Epithelial cell of esophagus (primary cell): ENCODE measurements at regions not wholly inside any gene's neighbourhood (a gene's known extent, or its start where the extent isn't known, plus 50 kb on each side); places are given as distances from the start of the nearest gene placed in this dataset.
"Not testable (repeated sequence)": the region's sequence is repeated elsewhere in the genome, so short reads cannot be mapped to it uniquely, and the experiment has no call there.

Experiments
- DNase-seq: peaks from one replicate; pipeline ENCODE4 v3.0.0; 2010; ENCODE audit warnings: low read depth
- H3K4me3 ChIP-seq: 2 replicates; pipeline ENCODE4 v1.5.1; 2011; ENCODE audit warnings: mild to moderate bottlenecking, low read length, control low read depth
- TF ChIP-seq, protein P1 (sequence below): IDR thresholded peaks from 2 replicates; pipeline ENCODE4 v1.5.1; 2011; ENCODE audit warnings: low read depth, mild to moderate bottlenecking, low read length, control low read depth, inconsistent platforms; ENCODE audit not compliant: insufficient read depth; ENCODE audit errors: missing control alignments

DNA sequence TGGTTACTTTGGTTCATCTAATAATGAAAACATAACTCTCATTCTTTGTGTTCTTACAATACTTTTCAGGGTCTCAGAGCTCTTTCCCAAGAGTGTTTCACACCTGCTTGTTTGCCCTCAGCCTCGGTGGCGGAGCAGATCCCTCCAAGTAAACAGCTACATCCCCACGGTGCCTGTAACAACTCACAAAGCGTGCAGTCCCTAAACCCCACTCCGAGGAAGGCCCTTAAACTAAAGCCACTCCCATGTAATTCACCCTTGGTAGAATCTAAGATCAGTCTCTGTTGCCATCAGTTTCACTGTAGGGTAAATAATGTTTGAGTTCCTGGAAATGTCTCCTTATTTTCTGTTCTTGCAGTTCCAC, 101.1 kb downstream of the TFAP2A start:
- DNase-seq, result no peak
- no peak overlapping the region for H3K4me3 ChIP-seq
- TF ChIP-seq, protein P1, sequence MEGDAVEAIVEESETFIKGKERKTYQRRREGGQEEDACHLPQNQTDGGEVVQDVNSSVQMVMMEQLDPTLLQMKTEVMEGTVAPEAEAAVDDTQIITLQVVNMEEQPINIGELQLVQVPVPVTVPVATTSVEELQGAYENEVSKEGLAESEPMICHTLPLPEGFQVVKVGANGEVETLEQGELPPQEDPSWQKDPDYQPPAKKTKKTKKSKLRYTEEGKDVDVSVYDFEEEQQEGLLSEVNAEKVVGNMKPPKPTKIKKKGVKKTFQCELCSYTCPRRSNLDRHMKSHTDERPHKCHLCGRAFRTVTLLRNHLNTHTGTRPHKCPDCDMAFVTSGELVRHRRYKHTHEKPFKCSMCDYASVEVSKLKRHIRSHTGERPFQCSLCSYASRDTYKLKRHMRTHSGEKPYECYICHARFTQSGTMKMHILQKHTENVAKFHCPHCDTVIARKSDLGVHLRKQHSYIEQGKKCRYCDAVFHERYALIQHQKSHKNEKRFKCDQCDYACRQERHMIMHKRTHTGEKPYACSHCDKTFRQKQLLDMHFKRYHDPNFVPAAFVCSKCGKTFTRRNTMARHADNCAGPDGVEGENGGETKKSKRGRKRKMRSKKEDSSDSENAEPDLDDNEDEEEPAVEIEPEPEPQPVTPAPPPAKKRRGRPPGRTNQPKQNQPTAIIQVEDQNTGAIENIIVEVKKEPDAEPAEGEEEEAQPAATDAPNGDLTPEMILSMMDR, result no peak

DNA sequence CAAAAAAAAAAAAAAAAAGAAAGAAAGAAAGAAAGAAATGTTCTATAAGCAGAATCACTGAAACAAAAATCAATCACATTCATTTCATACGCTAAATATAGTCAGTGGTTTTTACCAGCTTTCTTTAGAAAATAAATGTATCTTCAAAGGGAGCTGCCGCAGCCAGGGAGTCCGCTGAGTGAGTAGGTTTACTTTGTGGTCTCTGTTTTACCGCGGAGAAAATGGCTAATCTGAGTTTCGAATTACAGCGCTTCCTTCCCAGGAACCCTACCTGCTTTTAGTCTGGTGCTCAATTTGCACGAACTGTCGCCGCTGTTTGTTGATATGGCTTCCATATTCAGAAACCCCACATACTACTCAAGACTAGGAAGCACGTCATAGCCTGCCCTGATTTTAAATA, 102.4 kb downstream of the TFAP2A start:
- no peak overlapping the region for H3K4me3 ChIP-seq
- DNase-seq, result no peak
- TF ChIP-seq, protein P1, result no peak

DNA sequence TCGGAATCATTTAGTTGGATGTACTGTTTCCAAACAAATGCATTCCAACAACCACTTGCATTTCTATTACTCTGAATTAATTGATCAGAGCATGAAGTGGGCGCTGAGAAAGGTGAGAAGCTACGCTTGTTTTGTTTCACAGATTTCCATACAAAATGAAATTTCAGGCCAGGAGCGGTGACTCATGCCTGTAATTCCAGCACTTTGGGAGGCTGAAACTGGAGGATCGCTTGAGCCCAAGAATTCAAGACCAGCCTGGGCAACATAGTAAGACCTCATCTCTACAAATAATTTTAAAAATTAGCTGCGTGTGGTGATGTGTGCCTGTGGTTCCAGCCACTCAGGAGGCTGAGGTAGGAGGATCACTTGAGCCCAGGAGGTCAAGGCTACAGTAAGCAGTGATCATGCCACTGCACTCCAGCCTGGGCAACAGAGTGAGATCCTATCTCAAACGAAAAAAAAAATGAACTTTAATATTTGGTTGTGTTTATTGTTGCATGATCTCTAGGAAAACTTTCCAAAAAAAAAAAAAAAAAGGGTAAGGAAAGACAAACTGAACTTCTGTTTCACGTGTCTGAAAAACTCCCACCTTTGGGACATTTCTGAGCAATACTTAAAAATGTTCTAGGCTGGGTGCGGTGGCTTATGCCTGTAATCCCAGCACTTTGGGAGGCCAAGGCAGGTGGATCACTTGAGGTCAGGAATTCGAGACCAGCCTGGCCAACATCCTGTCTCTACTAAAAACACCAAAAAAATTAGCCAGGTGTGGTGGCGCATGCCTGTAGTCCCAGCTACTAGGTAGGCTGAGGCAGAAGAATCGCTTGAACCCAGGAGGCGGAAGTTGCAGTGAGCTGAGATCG, 103.1 kb downstream of the TFAP2A start:
- H3K4me3 ChIP-seq, DNase-seq: not testable (repeated sequence)

DNA sequence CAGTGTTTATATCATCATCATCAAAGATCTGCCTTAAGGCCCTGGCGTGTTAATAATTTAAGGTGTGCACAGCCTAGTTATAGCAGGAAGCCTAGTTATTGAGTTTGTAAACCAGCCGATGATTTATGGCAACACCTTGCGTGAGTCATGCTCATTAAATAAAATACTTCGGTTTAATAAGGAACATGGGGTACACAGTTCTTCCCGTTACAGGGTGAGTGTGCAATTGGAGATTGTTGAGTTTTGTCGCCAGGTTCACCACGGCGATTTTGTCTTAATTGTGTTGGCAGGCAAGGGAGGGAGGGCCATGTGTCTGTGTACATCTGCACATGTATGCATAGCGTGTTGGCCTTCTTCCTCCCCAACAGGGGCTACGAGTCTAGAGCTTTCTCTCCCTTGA, 104.0 kb downstream of the TFAP2A start:
- DNase-seq, result peak; percentile 73
- TF ChIP-seq, protein P1, result no peak
- no peak overlapping the region for H3K4me3 ChIP-seq

DNA sequence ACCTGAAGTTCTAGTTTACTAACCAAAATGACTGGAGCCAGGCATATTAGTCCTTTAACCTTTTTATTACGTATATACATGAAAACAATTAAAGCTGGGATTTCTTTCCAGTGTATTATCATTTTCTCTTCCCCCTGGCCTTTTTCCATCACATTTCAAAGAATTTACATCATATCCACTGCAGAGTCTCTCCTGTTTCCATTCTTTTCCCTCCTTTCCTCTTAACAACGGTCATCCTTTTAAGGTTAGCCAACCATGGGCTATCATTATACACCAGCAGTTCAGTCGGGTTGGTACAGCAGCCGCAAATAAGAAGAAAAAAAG, 104.6 kb downstream of the TFAP2A start:
- no peak overlapping the region for H3K4me3 ChIP-seq
- TF ChIP-seq, protein P1, result no peak
- no peak for DNase-seq

DNA sequence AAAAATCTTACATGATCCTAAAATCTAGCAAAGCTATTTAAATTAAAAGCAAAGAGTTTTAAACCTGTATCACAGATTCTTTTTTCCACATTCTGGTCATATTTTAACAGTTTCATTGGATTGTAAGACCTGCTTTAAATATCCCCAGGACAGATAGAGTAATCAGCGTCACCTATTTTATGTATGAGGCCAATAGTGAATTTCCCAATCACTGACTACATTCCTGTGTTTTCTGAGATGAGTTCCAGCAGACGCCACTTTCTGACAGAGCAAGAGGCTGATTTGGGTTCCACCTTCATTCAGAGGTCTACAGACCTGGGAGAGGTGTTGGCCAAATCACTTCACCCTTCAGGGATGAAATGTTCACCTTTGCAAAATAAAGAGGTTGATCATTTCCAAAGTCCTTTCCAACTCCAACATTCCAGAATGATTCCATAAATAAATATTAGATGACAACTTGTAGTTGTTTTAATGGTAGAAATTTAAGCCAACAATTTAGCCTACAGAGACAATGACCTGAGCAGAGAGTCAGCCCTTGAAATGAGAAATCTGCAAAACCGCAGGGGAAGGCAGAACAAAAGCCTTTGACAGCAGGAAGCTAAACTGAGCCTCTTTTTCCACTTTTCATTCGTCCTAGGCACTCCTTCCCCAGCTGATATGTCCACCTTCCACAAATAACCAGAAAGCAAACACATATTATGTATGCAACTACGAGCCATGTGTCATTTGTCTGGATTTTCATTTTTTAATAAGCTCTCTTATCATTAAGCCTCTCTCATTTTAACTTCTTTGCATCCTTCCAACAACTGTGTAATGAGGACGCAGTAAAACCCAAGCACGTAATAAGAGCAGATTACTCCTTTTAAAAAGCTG, 105.2 kb downstream of the TFAP2A start:
- peak; percentile 18 for DNase-seq
- H3K4me3 ChIP-seq, result no peak overlapping the region
- TF ChIP-seq, protein P1, result no peak

GRCh38 chr6:10307476-10307875, 107.4 kb downstream of the TFAP2A start:
- no peak for DNase-seq
- TF ChIP-seq, protein P1, result no peak
- H3K4me3 ChIP-seq, result no peak overlapping the region
